Bronchial epithelial cell (primary cell): ENCODE measurements at regions not wholly inside any gene's neighbourhood (a gene's known extent, or its start where the extent isn't known, plus 50 kb on each side); places are given as distances from the start of the nearest gene placed in this dataset.

Experiments used
- DNase-seq: peaks from one replicate; pipeline ENCODE4 v3.0.0-alpha.2; 2010; ENCODE audit warnings: low read depth
- FAIRE-seq: peaks from 2 replicates; lab custom pipeline; 2011; peaks lifted over from hg19 to GRCh38; lab: Jason Lieb, UNC
- H3K27me3 ChIP-seq: 2 replicates; pipeline ENCODE4 v1.5.1; 2011; ENCODE audit warnings: low read length; ENCODE audit not compliant: control insufficient read depth, insufficient read depth
- H3K36me3 ChIP-seq: 2 replicates; pipeline ENCODE4 v1.5.1; 2011; ENCODE audit warnings: low read length; ENCODE audit not compliant: control insufficient read depth, insufficient read depth
- H3K4me3 ChIP-seq: 2 replicates; pipeline ENCODE4 v1.5.1; 2011; ENCODE audit warnings: mild to moderate bottlenecking, low read depth, low read length, control low read depth
- TF ChIP-seq, protein P1 (sequence below): IDR thresholded peaks from 2 replicates; pipeline ENCODE4 v1.5.1; 2011; ENCODE audit warnings: mild to moderate bottlenecking, moderate library complexity, low read length, control low read depth, inconsistent platforms; ENCODE audit not compliant: insufficient read depth, severe bottlenecking

DNA sequence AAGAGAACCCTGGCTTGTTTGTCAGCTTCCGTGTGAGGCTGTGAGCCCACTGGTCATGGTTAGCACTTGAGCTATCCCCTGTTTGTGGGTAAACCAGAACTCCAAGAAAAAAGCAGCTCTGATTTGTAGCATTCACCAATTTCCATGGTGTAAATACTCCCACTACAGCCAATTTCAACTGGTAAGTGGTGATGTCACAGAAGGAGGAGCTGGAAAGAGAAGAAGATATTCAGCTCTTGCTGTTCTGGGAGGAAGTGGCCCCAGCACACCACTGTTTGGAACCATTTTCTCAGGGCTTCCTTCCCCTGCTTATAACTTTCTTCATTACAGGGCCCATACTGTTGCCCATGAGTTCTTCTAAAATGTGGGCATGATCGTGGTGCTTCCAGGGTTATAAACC lies 500.1 kb upstream of the ZMIZ1 start:
- no peak overlapping the region for H3K4me3 ChIP-seq
- DNase-seq (no peak), FAIRE-seq (no peak)
- TF ChIP-seq, protein P1, sequence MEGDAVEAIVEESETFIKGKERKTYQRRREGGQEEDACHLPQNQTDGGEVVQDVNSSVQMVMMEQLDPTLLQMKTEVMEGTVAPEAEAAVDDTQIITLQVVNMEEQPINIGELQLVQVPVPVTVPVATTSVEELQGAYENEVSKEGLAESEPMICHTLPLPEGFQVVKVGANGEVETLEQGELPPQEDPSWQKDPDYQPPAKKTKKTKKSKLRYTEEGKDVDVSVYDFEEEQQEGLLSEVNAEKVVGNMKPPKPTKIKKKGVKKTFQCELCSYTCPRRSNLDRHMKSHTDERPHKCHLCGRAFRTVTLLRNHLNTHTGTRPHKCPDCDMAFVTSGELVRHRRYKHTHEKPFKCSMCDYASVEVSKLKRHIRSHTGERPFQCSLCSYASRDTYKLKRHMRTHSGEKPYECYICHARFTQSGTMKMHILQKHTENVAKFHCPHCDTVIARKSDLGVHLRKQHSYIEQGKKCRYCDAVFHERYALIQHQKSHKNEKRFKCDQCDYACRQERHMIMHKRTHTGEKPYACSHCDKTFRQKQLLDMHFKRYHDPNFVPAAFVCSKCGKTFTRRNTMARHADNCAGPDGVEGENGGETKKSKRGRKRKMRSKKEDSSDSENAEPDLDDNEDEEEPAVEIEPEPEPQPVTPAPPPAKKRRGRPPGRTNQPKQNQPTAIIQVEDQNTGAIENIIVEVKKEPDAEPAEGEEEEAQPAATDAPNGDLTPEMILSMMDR: no peak
- H3K27me3 ChIP-seq: peaks cover 9% of the 10 kb centered on the region
- H3K36me3 ChIP-seq: no peaks in the 10 kb centered on the region

DNA sequence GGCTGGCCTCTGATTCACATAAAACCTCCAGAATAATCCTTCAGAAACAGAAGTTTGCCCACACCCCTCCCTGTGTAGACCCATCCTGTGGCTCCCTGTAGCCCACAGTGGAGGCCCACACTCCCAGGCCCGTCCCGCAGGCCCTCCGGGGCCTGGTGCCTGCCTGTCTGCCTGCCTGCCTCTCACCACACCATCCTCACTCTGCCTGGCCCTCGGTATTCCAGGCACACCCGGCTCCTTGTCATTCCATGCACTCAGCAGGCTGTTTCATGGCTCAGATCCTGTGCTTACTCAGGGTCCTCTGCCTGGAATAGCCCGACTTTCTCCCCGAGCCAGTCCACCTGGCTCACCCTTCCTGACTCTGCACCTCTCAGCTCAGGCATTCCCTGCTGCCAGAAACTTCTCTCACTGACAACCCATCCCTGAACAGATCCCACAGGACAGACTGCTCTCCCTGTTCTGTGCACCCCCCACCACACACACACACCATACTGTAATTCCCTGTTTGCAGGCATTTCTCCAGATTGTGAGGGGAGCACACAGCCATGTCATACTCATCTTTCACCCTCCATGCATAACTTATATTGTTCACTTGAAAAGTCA lies 498.0 kb upstream of the ZMIZ1 start:
- TF ChIP-seq, protein P1: no peak
- DNase-seq: no peak
- peaks cover 9% of the 10 kb centered on the region for H3K27me3 ChIP-seq
- no peak overlapping the region for H3K4me3 ChIP-seq
- no peak for FAIRE-seq
- H3K36me3 ChIP-seq: no peaks in the 10 kb centered on the region

DNA sequence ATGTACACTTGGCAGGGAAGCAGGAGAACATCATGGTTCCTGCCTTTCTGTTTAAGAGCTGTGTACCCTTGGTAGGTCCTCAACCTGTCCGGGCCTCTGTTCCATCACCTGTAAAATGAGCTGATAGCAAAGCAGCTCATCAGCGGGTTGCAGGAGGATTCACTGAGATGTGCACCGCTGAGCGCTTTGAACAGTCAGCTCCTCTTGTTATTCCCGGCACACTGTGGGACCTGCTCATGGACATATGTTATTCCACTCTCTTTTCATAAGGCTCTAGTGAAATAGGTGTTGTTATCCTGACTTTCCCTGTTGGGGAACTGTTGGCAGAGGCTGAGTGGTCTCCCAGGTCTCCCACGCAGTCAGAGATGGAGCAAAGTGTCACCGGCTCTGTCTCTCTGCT lies 497.5 kb upstream of the ZMIZ1 start:
- no peaks in the 10 kb centered on the region for H3K36me3 ChIP-seq
- DNase-seq: no peak
- TF ChIP-seq, protein P1: no peak
- H3K4me3 ChIP-seq: no peak overlapping the region
- no peak for FAIRE-seq
- H3K27me3 ChIP-seq: peaks cover 9% of the 10 kb centered on the region

DNA sequence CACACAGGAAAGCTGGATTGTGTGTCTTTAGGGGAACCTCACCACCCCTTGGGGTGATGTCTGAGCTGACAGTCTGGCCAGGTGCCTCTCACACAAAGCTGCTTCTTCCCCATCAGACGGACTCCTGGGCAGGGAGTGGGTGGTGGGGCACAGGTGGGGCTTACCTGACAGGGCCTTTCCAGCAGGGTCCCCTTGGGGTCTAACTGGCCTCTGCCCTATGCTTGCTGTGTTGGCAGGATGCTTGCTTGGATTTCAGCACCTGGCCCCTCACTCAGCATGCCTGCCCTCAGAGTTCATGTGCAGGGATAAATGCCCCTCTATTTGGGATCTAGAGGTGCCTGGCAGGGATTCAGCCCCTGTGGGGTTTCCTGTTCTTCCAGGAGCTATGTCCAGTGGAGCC lies 496.9 kb upstream of the ZMIZ1 start:
- FAIRE-seq: no peak
- H3K4me3 ChIP-seq: no peak overlapping the region
- peaks cover 9% of the 10 kb centered on the region for H3K27me3 ChIP-seq
- no peak for DNase-seq
- H3K36me3 ChIP-seq: no peaks in the 10 kb centered on the region
- TF ChIP-seq, protein P1: no peak

DNA sequence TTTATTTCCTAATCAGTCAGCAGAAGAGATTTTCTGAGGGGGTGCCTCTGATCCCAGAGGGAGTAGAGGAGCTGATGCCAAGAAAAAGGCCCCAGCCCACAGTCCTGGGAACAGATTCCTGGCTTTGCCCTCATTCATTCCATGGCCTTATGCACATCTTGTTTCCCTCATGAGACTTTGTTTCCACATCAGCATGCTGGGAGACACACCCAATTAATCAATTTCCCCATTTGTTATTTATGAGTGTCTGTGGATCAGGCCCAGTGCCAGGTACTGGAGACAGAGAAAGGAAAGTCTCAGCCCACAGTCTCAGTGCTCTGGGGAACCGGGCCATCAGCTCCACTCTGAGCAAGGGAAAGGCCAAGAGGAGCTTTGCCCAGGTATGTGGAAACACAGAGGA lies 496.2 kb upstream of the ZMIZ1 start:
- TF ChIP-seq, protein P1: no peak

DNA sequence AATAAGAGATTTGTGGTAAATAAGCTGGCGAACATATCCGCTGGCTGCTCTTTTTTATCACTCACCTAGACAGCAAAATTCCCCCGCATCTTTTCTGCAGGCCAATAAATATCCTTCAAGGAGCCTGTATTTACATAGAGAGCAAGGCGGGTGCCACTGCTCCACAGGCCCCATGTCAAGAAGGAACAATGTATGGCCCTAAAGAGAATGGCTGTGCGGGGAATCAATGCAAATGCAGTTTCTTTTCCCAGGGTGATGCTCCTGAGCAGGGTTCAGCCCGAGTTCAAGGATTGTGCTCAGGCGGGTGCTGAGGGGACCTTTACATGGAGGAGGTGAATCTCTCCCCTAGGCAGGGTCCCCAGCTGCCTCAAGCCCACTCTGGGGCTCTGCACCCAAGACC lies 494.2 kb upstream of the ZMIZ1 start:
- FAIRE-seq: no peak
- H3K27me3 ChIP-seq: peaks cover 5% of the 10 kb centered on the region
- no peak overlapping the region for H3K4me3 ChIP-seq
- H3K36me3 ChIP-seq: no peaks in the 10 kb centered on the region
- no peak for DNase-seq
- TF ChIP-seq, protein P1: no peak

More for the DNA sequence above, 496.2 kb upstream of the ZMIZ1 start:
- Histone ChIP-seq H3K36me3 (no peaks in the 10 kb centered on the region), H3K27me3 (peaks cover 9% of the 10 kb centered on the region), H3K4me3 (no peak overlapping the region)
- DNase-seq (no peak), FAIRE-seq (no peak)
